ENCODE measurements at regions not wholly inside any gene's neighbourhood (a gene's known extent, or its start where the extent isn't known, plus 50 kb on each side); places are given as distances from the start of the nearest gene placed in this dataset.

DNA sequence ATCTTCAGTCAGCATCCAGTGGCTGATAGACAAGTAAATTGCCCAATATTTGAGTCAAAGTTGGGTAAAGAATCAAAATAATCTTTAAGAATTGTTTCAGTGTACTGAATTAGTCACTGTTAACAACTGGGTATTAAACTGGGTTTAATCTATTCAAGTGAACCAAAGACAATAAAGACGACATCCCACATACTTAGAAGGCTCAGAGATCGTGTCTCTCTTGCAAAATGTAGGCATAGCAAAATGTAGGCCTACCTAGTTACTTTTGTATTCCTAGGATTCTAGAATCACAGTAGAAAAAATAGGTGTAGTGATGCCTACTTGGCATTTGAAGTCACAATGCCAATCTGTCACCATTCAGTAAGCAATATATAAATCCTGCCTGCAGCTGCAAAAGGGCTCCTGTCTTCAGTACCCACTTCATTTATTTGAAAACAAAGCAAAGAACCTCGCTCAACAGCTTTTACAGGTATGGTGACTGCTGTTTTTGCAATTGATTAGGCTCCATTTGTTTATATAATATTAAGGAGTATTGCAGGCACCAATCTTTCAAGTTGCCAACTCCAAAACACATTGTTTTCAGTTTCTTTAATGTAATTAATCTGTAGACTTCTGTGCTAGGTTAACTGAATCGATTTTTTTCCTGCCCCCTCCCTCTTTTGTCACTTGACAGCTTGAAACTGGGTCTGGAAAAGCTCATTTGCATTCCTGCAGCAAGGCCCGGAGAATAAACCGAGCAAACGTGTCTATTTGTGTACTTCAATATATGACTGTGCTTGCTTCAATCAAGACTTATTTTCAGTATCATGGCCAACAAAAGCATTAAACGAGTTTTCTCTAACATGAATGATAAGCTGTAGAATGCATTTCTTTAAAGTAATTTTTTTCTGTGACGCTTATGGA lies 1074.9 kb downstream of the TDRD15 start:
- TF ChIP-seq, protein P1, sequence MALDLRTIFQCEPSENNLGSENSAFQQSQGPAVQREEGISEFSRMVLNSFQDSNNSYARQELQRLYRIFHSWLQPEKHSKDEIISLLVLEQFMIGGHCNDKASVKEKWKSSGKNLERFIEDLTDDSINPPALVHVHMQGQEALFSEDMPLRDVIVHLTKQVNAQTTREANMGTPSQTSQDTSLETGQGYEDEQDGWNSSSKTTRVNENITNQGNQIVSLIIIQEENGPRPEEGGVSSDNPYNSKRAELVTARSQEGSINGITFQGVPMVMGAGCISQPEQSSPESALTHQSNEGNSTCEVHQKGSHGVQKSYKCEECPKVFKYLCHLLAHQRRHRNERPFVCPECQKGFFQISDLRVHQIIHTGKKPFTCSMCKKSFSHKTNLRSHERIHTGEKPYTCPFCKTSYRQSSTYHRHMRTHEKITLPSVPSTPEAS (tag by site-specific recombination; IDR thresholded peaks at IDR 0.05) = no peak
- TF ChIP-seq, protein P2, sequence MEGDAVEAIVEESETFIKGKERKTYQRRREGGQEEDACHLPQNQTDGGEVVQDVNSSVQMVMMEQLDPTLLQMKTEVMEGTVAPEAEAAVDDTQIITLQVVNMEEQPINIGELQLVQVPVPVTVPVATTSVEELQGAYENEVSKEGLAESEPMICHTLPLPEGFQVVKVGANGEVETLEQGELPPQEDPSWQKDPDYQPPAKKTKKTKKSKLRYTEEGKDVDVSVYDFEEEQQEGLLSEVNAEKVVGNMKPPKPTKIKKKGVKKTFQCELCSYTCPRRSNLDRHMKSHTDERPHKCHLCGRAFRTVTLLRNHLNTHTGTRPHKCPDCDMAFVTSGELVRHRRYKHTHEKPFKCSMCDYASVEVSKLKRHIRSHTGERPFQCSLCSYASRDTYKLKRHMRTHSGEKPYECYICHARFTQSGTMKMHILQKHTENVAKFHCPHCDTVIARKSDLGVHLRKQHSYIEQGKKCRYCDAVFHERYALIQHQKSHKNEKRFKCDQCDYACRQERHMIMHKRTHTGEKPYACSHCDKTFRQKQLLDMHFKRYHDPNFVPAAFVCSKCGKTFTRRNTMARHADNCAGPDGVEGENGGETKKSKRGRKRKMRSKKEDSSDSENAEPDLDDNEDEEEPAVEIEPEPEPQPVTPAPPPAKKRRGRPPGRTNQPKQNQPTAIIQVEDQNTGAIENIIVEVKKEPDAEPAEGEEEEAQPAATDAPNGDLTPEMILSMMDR (tag by site-specific recombination; IDR thresholded peaks at IDR 0.05) = no peak
- TF ChIP-seq ZNF558 (tag by site-specific recombination; IDR thresholded peaks at IDR 0.05) (no peak), ZBTB21 (tag by site-specific recombination; IDR thresholded peaks at IDR 0.05) (no peak), ZNF174 (tag by site-specific recombination; IDR thresholded peaks at IDR 0.05) (no peak), ZNF302 (tag by site-specific recombination; IDR thresholded peaks at IDR 0.05; ENCODE audit: low read depth) (no peak)

Measured in HEK293 (cell line).